ENCODE measurements at regions not wholly inside any gene's neighbourhood (a gene's known extent, or its start where the extent isn't known, plus 50 kb on each side); places are given as distances from the start of the nearest gene placed in this dataset.

GRCh38 chr3:148005456-148005855, 596.3 kb downstream of the ZIC1 start:
- DNase-seq = no peak

DNA sequence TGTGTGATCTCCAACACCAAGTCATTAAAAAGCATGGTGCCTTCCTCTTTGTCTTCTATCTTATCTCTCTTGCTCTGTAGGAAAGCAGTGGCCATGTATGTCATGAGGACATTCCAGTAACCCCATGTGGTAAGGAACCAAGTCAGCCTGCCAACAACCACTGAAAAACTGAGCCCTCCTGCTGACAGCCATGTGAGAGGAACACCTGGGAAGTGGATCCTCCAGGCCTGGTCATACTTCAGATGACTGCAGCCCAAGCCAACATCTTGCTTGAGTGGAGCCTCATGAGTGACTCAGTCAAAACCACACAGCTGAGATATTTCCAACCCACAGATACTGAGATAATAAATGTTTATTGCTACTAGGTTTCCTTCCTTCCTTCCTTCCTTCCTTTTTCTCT, 597.3 kb downstream of the ZIC1 start:
- no peak for DNase-seq

DNA sequence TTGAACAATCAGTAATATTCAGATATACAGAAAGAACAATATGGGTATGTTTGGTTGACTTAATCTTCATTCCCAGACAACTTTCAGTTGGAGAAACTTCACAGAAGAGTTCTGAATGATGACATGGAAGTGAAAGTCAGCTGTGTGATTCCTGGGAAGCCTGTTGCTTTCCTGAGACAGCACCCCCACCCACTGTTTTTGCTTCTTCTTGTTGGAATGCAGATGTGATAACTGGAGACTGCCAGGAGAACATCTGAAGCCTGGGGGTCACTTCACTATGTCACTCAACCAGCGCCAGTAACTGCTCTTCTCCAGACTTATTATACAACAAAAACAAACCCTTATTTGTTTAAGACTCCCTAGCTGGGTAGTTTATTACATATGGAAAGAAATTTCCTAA, 599.4 kb downstream of the ZIC1 start:
- no peak for DNase-seq

- no peak for DNase-seq
Measured at GRCh38 chr3:148020861-148021260, 611.7 kb downstream of the ZIC1 start.

DNA sequence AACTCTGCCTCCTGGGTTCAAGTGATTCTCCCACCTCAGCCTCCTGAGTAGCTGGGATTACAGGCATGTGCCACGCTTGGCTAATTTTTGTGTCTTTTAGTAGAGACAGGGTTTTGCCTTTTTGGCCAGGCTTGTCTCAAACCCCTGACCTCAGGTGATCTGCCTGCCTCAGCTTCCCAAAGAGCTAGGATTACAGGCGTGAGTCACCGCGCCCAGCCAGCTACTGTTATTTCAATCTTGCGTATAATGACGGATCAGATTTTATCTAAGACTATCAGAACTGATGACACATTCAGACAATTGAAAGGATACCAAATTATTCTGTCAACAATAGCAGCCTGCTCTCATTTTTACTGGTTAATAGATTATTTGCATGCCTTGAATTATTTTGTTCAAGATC, 612.2 kb downstream of the ZIC1 start:
- no peak for DNase-seq

- DNase-seq = no peak
Measured at GRCh38 chr3:148023994-148024393, 614.8 kb downstream of the ZIC1 start.

GRCh38 chr3:148026009-148026588, 616.9 kb downstream of the ZIC1 start:
- no peak for DNase-seq

- peak in 1 of 58 donors; percentile 6 for DNase-seq
Measured at GRCh38 chr3:148030975-148031374, 621.8 kb downstream of the ZIC1 start.

DNA sequence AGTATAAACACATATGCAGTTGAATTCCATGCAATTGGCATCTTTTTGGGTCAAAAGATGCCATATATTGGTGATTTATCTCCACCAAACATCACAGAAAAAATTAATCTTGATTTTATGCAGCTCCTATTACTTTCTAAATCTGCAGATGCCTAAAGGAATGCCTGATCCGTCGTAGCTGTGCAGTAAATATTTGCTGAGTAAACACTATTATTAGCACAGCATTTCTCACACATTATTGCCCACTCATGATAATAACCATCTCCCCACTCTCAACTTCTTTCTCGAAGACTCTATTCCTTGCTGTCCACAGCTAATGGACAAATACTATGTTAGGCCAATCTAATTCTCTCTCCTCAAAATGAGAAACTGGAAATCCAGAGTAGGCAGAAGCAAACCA, 625.2 kb downstream of the ZIC1 start:
- no peak for DNase-seq

GRCh38 chr3:148036331-148036876, 627.2 kb downstream of the ZIC1 start:
- DNase-seq = no peak

DNA sequence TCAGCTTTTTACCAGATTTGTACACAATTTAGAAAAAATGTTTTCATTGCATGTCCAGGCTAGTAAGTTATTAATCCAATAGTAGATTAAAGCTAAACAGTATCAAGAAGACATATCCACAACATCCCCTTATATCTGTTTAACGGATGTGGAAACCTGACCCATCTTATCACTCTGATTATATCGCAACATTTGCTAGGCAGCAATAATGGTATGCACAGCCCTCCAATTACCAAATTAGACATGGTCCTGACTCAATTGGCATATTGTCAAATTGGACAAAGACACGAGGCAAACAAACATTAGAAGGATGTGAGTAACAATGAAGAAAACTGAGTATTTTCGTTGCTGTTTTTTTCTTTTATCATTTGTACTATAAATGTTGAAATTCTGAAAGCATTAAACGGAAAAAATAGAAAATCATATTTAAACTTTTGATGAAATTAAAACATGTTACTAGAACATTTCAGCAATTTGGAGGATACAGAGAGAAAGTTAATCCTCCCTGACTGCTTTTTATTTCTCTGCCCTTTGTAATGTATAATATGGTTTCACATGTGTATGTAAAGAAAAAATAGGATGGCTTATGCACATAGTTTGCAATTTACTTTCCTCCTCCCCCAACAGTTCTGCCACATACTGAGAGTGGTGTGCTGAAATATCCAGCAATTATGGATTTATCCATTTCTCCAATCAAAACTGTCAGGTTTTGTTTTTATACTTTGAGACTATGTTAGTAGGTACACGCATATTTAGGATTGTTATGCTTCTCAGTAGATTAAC, 633.7 kb downstream of the ZIC1 start:
- DNase-seq = no peak

DNA sequence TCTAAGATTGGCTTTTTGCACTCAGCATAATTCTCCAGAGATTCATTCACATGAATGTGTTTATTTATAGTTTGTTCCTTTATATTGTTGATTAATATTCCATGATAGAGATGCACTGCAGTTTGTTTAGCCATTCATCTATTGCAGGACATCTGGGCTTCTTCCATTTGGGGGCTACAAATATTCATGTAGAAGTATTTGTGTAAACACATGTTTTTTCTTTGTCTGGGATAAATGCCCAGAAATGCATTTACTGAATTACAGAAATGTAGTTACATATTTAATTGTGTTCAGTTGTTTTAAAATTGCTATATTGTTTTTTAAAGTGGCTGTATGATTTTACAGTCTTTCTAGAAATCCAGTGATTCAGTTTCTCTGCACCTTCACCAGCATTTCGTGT, 635.0 kb downstream of the ZIC1 start:
- no peak for DNase-seq

DNA sequence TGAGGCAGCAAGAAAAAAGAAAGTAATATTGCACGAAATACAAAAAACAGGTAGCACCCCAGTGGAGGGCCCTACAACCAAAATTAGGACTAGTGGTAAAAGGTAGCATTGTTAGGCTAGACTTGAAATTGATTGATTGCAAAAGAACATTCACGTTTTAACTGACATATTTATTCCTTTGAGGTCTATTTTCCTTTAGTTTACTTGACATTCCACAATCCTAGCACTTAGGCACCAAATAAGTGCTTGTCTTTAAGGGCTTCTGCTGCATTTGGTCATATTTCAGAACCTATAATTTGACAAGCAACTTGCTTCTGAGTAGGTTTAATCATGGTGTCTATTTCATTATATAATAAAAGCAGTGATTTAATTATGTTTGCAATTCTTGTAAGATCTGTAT, 642.7 kb upstream of the AGTR1 start:
- DNase-seq = no peak

- no peak for DNase-seq
Measured at GRCh38 chr3:148062590-148062989, 635.1 kb upstream of the AGTR1 start.

GRCh38 chr3:148066802-148067201, 630.9 kb upstream of the AGTR1 start:
- no peak for DNase-seq

DNA sequence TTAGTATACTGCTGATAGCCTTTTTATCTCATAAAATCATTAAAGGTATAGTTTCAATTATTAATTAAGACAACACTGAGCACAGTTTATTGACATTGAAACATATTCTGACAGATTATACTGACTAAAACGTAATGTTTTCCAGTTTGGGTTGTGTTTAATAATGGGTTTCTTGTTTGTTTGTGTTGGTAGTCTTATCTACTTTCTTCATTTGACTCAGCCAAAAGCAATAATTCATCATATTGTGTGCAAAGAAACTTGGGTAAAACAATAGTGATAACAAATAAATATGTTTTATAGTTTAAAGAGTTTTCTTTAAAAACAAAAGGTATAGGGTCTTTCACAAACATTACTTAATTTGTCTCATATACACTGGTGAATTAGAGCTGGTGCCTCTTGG, 629.2 kb upstream of the AGTR1 start:
- DNase-seq = no peak

DNA sequence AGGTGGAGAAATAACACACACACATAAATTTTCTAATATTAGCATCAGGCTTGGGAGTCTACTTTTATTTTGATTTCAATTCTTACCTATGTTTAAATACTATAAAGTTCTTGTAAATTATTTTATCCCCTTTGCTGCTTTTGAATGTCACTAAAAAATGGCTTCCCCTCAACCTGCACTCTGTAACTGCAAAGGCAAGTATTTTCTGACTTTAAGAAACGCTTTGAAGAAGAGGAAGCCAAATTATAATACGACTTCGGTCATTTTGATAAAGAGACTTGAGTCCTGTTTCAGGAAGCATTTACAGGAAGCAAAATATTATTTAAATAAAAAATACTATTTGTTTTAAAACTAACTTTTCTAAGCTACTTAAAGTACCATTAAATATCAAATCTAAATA, 627.7 kb upstream of the AGTR1 start:
- DNase-seq = no peak

DNA sequence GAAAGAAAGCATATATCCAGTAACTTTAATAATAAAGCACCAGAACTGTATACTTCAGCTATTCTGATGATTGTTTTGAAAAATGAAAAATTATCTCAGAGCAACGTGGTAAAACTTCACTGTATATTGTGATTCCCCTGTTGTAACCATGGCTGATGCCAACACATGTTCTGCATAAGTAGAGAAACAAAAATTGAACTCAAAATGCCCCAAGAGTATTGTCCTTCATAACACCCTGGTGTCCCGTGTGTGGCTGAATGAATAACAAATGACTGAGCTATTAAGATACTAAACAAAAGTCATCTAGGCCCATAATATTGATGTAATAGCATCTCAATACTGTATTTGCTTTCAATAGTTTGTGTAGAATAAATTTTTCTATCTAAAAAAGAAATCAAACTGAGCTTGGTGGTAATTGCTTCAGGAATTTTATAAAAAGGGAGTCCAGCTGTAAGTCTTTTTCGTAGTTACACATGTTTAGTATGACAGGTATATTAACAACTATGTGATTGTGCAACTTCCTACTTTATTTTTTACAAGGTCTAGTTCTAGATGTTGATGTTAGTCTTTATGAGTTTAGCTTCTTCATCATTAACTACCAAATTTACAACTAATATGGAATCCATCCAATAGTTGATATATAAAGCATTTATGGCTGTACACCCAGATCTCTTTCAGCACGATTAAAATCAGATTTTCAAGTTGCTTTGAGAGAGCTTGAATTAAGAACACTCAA, 623.8 kb upstream of the AGTR1 start:
- no peak for DNase-seq

DNA sequence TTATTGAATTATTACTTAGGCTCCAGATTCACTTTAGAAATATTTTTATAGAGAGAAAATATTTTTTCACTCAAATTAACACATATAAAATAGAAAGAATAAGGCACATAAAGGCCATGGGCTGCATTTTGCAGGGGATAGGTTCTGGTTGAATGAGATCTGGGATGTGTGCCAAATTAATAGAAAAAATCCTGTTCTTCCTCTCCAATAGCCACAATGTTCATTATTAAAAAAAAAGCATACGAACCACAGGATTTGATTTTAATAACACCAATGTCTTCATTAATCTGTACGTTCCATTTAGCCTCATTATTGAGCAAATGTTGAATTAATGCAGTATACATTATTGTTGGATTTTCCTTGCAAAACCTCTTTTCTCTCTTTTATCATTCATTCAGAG, 622.8 kb upstream of the AGTR1 start:
- DNase-seq = no peak

GRCh38 chr3:148075771-148076716, 621.7 kb upstream of the AGTR1 start:
- DNase-seq = peak in 23 of 58 donors; percentile 0 to 75 (median 10)

DNA sequence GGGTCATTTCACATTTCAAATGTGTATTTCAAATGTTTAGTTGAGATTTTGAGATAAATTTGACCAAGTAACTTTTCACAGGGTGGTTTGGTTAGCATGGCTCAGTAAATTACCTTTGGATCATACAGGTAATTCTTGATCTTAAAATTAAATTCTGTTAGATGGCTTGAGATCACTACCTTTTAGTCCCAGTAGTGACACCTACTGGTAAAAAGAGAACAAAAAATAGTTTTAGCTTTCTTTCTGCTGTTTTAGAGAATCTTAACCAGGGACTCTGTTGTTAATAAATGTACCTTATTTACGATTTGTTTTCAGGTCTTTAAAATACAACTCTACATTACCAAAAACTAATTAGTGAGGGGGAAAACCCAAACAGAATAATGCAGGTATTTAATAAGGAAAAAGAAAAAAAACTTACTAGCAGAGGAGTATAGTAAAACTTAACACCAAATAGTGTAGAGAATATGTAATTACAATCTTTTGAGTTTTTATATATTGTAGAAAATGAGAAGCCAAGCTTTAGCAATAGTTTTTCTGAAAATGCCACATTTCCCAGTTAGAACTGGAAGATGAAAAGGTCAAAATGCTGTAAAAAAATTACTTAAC, 620.3 kb upstream of the AGTR1 start:
- DNase-seq = no peak

Measured in anterior cingulate cortex (tissue), 58 donors.